B cell (primary cell): ENCODE measurements at regions not wholly inside any gene's neighbourhood (a gene's known extent, or its start where the extent isn't known, plus 50 kb on each side); places are given as distances from the start of the nearest gene placed in this dataset.

ENCODE experiments used
- ATAC-seq: fragments of 200-7000 bp; cut with Tn5 transposase; one replicate; pipeline ENCODE4 v1.10.0; 2021; ENCODE audit warnings: low read depth, mild to moderate bottlenecking, moderate number of reproducible peaks, moderate library complexity
- CTCF ChIA-PET: fragments of 350-600 bp; sonication (Branson Sonifier 250); formaldehyde crosslinking; loops from one replicate; lab custom pipeline; 2021; ENCODE audit warnings: antibody characterized with exemption, inconsistent platforms; lab: Charles Lee
- POLR2A ChIA-PET: fragments of 350-600 bp; sonication (Branson Sonifier 250); formaldehyde crosslinking; loops from one replicate; lab custom pipeline; 2021; ENCODE audit warnings: antibody characterized with exemption; lab: Charles Lee
- DNase-seq: peaks from one replicate; pipeline ENCODE4 v3.0.0; 2013
- H2AFZ ChIP-seq: 2 replicates; pipeline ENCODE4 v1.6.1; 2012; ENCODE audit warnings: mild to moderate bottlenecking, low read depth, low read length; ENCODE audit not compliant: insufficient read depth, poor library complexity, severe bottlenecking
- H3K27ac ChIP-seq, 2 donors: 1 replicate in 1 of 2; 2 replicates in 1 of 2; pipeline ENCODE4 v1.5.1; 2012 to 2013; ENCODE audit warnings: low read length in 2 of 2, mild to moderate bottlenecking in 2 of 2, moderate library complexity in 1 of 2
- H3K27me3 ChIP-seq, 4 experiments: fragments of 200-600 bp in 1 of 4; sonication (generic) in 1 of 4; replicated peaks in 1 of 4; 1 replicate in 2 of 4; 2 replicates in 2 of 4; pipeline versions ENCODE4 v1.6.1 to v1.7.0; 2013 to 2016; ENCODE audit warnings: low read length in 3 of 4, mild to moderate bottlenecking in 2 of 4, mixed read lengths in 1 of 4, moderate library complexity in 1 of 4; ENCODE audit not compliant: insufficient read depth in 4 of 4, control insufficient read depth in 3 of 4; ENCODE audit errors: control extremely low read depth in 1 of 4
- H3K36me3 ChIP-seq, 2 experiments: replicated peaks in 1 of 2; 1 replicate in 1 of 2; 2 replicates in 1 of 2; pipeline versions ENCODE4 v1.6.1 to v1.7.1; 2013; ENCODE audit warnings: low read length in 1 of 2; ENCODE audit not compliant: insufficient read depth in 2 of 2, control insufficient read depth in 1 of 2; ENCODE audit errors: control extremely low read depth in 1 of 2, extremely low read depth in 1 of 2
- H3K4me1 ChIP-seq, 2 donors: fragments of 200-600 bp in 1 of 2; sonication (generic) in 1 of 2; 1 replicate in 1 of 2; 2 replicates in 1 of 2; pipeline versions ENCODE4 v1.5.1 to v1.6.1; 2013 to 2017; ENCODE audit warnings: low read length in 2 of 2; ENCODE audit not compliant: control insufficient read depth in 2 of 2, insufficient read depth in 2 of 2
- H3K4me2 ChIP-seq: replicated peaks from 2 replicates; pipeline ENCODE3; 2012; ENCODE audit warnings: mild to moderate bottlenecking, low read depth, low read length; ENCODE audit not compliant: poor library complexity, severe bottlenecking
- H3K4me3 ChIP-seq, 5 experiments: fragments of 200-600 bp in 1 of 5; sonication (generic) in 1 of 5; 1 replicate in 3 of 5; 2 replicates in 2 of 5; pipeline versions ENCODE4 v1.5.1 to v1.7.0; 2011 to 2016; ENCODE audit warnings: low read length in 4 of 5, mild to moderate bottlenecking in 4 of 5, low read depth in 2 of 5, control low read depth in 1 of 5, moderate library complexity in 1 of 5; ENCODE audit not compliant: insufficient read depth in 1 of 5; ENCODE audit errors: control extremely low read depth in 1 of 5, extremely low read depth in 1 of 5
- H3K79me2 ChIP-seq: fragments of 200-600 bp; sonication (generic); one replicate; pipeline ENCODE4 v1.6.0; 2016; ENCODE audit warnings: low read length; ENCODE audit not compliant: control insufficient read depth, insufficient read depth
- H3K9ac ChIP-seq: fragments of 200-600 bp; sonication (generic); 2 replicates; pipeline ENCODE4 v1.6.1; 2017; ENCODE audit warnings: mild to moderate bottlenecking, low read length, moderate library complexity
- H3K9me3 ChIP-seq, 3 donors: one replicate each; pipeline versions ENCODE4 v1.6.1 to v1.7.1; 2013; ENCODE audit warnings: low read length in 2 of 3; ENCODE audit not compliant: control insufficient read depth in 2 of 3, insufficient read depth in 1 of 3; ENCODE audit errors: control extremely low read depth in 1 of 3
- H4K20me1 ChIP-seq: 2 replicates; pipeline ENCODE4 v1.6.0; 2012; ENCODE audit warnings: mild to moderate bottlenecking, low read length; ENCODE audit not compliant: insufficient read depth, control insufficient read depth, poor library complexity, severe bottlenecking
- H3K27ac Mint-ChIP-seq: one replicate; pipeline ENCODE4 v1.8.0; 2021; ENCODE audit warnings: mixed read lengths
- H3K27me3 Mint-ChIP-seq: one replicate; pipeline ENCODE4 v1.8.0; 2021; ENCODE audit warnings: mixed read lengths
- H3K4me1 Mint-ChIP-seq: one replicate; pipeline ENCODE4 v1.8.0; 2021; ENCODE audit warnings: mixed read lengths
- H3K4me3 Mint-ChIP-seq: one replicate; pipeline ENCODE4 v1.8.0; 2021; ENCODE audit warnings: mixed read lengths
- H3K9me3 Mint-ChIP-seq: one replicate; pipeline ENCODE4 v1.8.0; 2022; ENCODE audit warnings: mixed read lengths; ENCODE audit not compliant: insufficient read depth
- CTCF ChIP-seq: fragments of 200-600 bp; IDR thresholded peaks from one replicate; pipeline ENCODE4 v1.8.0; 2022; ENCODE audit warnings: antibody characterized with exemption, mild to moderate bottlenecking
- EZH2 ChIP-seq: IDR thresholded peaks from 2 replicates; pipeline ENCODE4 v1.6.1; 2012; ENCODE audit warnings: borderline replicate concordance, low read depth, mild to moderate bottlenecking, moderate library complexity, low read length; ENCODE audit not compliant: insufficient read depth, poor library complexity, severe bottlenecking
- WGBS: methylation state at CpG from one replicate; pipeline ENCODE4 v1.1.5; 2013; ENCODE audit warnings: missing lambda C conversion rate; ENCODE audit not compliant: insufficient coverage; 5-methylcytosine and 5-hydroxymethylcytosine counted together
- intact Hi-C: fragments of 100-400 bp; cut with micrococcal nuclease; formaldehyde crosslinking; loops from one replicate; pipeline ENCODE4 v1.10.0; 2022

- no peaks in the 10 kb centered on the region for H4K20me1 ChIP-seq
- CTCF ChIA-PET: interaction anchor here (0.7 kb wide), 1 partner anchor 894 kb away, joined by 5 read pairs; no protein-coding TSS in a partner anchor
- H3K27ac ChIP-seq: no peak overlapping the region
- no peak overlapping the region for H3K4me2 ChIP-seq
- Mint-ChIP-seq H3K27me3 (no peaks in the 10 kb centered on the region), H3K27ac (no peak overlapping the region), H3K4me1 (no peaks in the 10 kb centered on the region), H3K9me3 (peaks cover 3% of the 10 kb centered on the region), H3K4me3 (no peak overlapping the region)
- POLR2A ChIA-PET: no interaction called here
- no peaks in the 10 kb centered on the region for H3K27me3 ChIP-seq
- no peak overlapping the region for H3K4me3 ChIP-seq
- no peaks in the 10 kb centered on the region for H3K4me1 ChIP-seq
- H2AFZ ChIP-seq: no peak overlapping the region
- TF ChIP-seq CTCF: no peak
- no peak for TF ChIP-seq EZH2
- no peaks in the 10 kb centered on the region for H3K36me3 ChIP-seq
- DNase-seq (no peak), ATAC-seq (no peak)
- H3K79me2 ChIP-seq: no peaks in the 10 kb centered on the region
- H3K9me3 ChIP-seq: no peaks in the 10 kb centered on the region
- intact Hi-C loops: no loop called here
- no CpG with 5 or more reads among the region's 2 CpGs for WGBS
- H3K9ac ChIP-seq: no peak overlapping the region
Observed at GRCh38 chr5:82526540-82526939, 248.4 kb upstream of the RPS23 start.

- H3K27me3 ChIP-seq: no peaks in the 10 kb centered on the region
- no peak overlapping the region for H3K4me2 ChIP-seq
- H3K27me3 Mint-ChIP-seq: no peaks in the 10 kb centered on the region
- no peak for TF ChIP-seq EZH2
- TF ChIP-seq CTCF: no peak
- ChIA-PET POLR2A (no interaction called here), CTCF (no interaction called here)
- H3K27ac Mint-ChIP-seq: no peak overlapping the region
- no peaks in the 10 kb centered on the region for H3K4me1 ChIP-seq
- H2AFZ ChIP-seq: no peak overlapping the region
- intact Hi-C loops: no loop called here
- no peak overlapping the region for H3K4me3 Mint-ChIP-seq
- WGBS: 83% methylated on average over 1 of the region's 3 CpGs
- DNase-seq (no peak), ATAC-seq (no peak)
- H3K27ac ChIP-seq: no peak overlapping the region
- H3K9me3 ChIP-seq: no peaks in the 10 kb centered on the region
- H3K4me3 ChIP-seq: no peak overlapping the region
- H3K9me3 Mint-ChIP-seq: peaks cover 3% of the 10 kb centered on the region
- H3K4me1 Mint-ChIP-seq: no peaks in the 10 kb centered on the region
- no peaks in the 10 kb centered on the region for H4K20me1 ChIP-seq
- H3K9ac ChIP-seq: no peak overlapping the region
- no peaks in the 10 kb centered on the region for H3K79me2 ChIP-seq
- no peaks in the 10 kb centered on the region for H3K36me3 ChIP-seq
Observed at GRCh38 chr5:82525626-82526025, 247.5 kb upstream of the RPS23 start.
